ENCODE measurements at regions not wholly inside any gene's neighbourhood (a gene's known extent, or its start where the extent isn't known, plus 50 kb on each side); places are given as distances from the start of the nearest gene placed in this dataset.

GRCh38 chr5:5726401-5726800 lies 303.9 kb downstream of the ICE1 start:
- TF ChIP-seq CTCF (IDR thresholded peaks at IDR 0.05) (no peak), POLR2A (IDR thresholded peaks at IDR 0.05) (no peak)
